Thoracic aorta (tissue), 2 donors: ENCODE measurements at regions not wholly inside any gene's neighbourhood (a gene's known extent, or its start where the extent isn't known, plus 50 kb on each side); places are given as distances from the start of the nearest gene placed in this dataset.
"Not testable (repeated sequence)": the region's sequence is repeated elsewhere in the genome, so short reads cannot be mapped to it uniquely, and the experiment has no call there.

Experiments
- ATAC-seq: fragments of 150-250 bp; one replicate; pipeline ENCODE4 v1.8.0; 2017; ENCODE audit warnings: low read depth; ENCODE audit not compliant: insufficient number of reproducible peaks, low FRiP score
- DNase-seq: peaks from one replicate; pipeline ENCODE4 v3.0.0-alpha.2; 2020; ENCODE audit warnings: low spot score
- H3K27ac ChIP-seq, 2 donors: fragments of 200-600 bp; sonication (generic); 1 replicate in 1 of 2; 2 replicates in 1 of 2; pipeline ENCODE4 v1.5.1; 2016; ENCODE audit warnings: mild to moderate bottlenecking in 2 of 2, moderate library complexity in 2 of 2
- H3K27me3 ChIP-seq: fragments of 200-600 bp; sonication (generic); replicated peaks from 2 replicates; pipeline ENCODE4 v1.6.0; 2016; ENCODE audit warnings: mild to moderate bottlenecking; ENCODE audit not compliant: insufficient read depth
- H3K36me3 ChIP-seq: fragments of 200-600 bp; sonication (generic); one replicate; pipeline ENCODE4 v1.5.1; 2016
- H3K4me1 ChIP-seq, 2 donors: fragments of 200-600 bp; sonication (generic); 1 replicate in 1 of 2; 2 replicates in 1 of 2; pipeline versions ENCODE4 v1.5.1 to v1.6.0; 2016; ENCODE audit warnings: low read depth in 2 of 2, mild to moderate bottlenecking in 1 of 2; ENCODE audit not compliant: control insufficient read depth in 1 of 2
- H3K4me3 ChIP-seq: fragments of 200-600 bp; sonication (generic); 2 replicates; pipeline ENCODE4 v1.5.1; 2016; ENCODE audit warnings: mild to moderate bottlenecking
- H3K9me3 ChIP-seq: fragments of 200-600 bp; sonication (generic); 2 replicates; pipeline ENCODE4 v1.5.1; 2016
- CTCF ChIP-seq: fragments of 200-600 bp; sonication (generic); IDR thresholded peaks from one replicate; pipeline ENCODE4 v1.5.1; 2019; ENCODE audit warnings: antibody characterized with exemption

- Histone ChIP-seq H3K9me3 (no peaks in the 10 kb centered on the region), H3K4me1 (no peaks in the 10 kb centered on the region), H3K36me3 (no peaks in the 10 kb centered on the region), H3K27me3 (no peaks in the 10 kb centered on the region), H3K27ac (no peak overlapping the region), H3K4me3 (no peak overlapping the region)
- ATAC-seq = no peak
- DNase-seq = no peak
- TF ChIP-seq CTCF = no peak
Observed at GRCh38 chr2:209259767-209260166, 164.1 kb upstream of the MAP2 start.

GRCh38 chr2:209260281-209260680, 163.6 kb upstream of the MAP2 start:
- Histone ChIP-seq H3K9me3 (no peaks in the 10 kb centered on the region), H3K4me1 (no peaks in the 10 kb centered on the region), H3K27me3 (no peaks in the 10 kb centered on the region), H3K4me3 (no peak overlapping the region), H3K27ac (no peak overlapping the region), H3K36me3 (no peaks in the 10 kb centered on the region)
- no peak for ATAC-seq
- no peak for TF ChIP-seq CTCF
- no peak for DNase-seq

GRCh38 chr2:209261366-209262053, 162.3 kb upstream of the MAP2 start:
- not testable (repeated sequence) for H3K4me3 ChIP-seq, ATAC-seq, H3K27ac ChIP-seq, H3K27me3 ChIP-seq, H3K36me3 ChIP-seq, DNase-seq, H3K4me1 ChIP-seq, H3K9me3 ChIP-seq

- no peak for DNase-seq
- TF ChIP-seq CTCF = no peak
- Histone ChIP-seq H3K4me3 (no peak overlapping the region), H3K27me3 (no peaks in the 10 kb centered on the region), H3K36me3 (no peaks in the 10 kb centered on the region), H3K4me1 (no peaks in the 10 kb centered on the region), H3K9me3 (no peaks in the 10 kb centered on the region), H3K27ac (no peak overlapping the region)
- no peak for ATAC-seq
Observed at GRCh38 chr2:209269024-209269423, 154.8 kb upstream of the MAP2 start.

- Histone ChIP-seq H3K36me3 (no peaks in the 10 kb centered on the region), H3K4me3 (no peak overlapping the region), H3K4me1 (no peaks in the 10 kb centered on the region), H3K27me3 (no peaks in the 10 kb centered on the region), H3K9me3 (no peaks in the 10 kb centered on the region), H3K27ac (no peak overlapping the region)
- no peak for TF ChIP-seq CTCF
- DNase-seq = no peak
- ATAC-seq = no peak
Observed at GRCh38 chr2:209276000-209276399, 147.8 kb upstream of the MAP2 start.

- TF ChIP-seq CTCF = no peak
- H3K9me3 ChIP-seq = no peaks in the 10 kb centered on the region
- H3K27ac ChIP-seq = no peak overlapping the region
- ATAC-seq (no peak), DNase-seq (no peak)
- no peak overlapping the region for H3K4me3 ChIP-seq
- no peaks in the 10 kb centered on the region for H3K27me3 ChIP-seq
- no peaks in the 10 kb centered on the region for H3K36me3 ChIP-seq
- no peaks in the 10 kb centered on the region for H3K4me1 ChIP-seq
Observed at GRCh38 chr2:209277444-209277843, 146.4 kb upstream of the MAP2 start.
